ENCODE measurements at regions not wholly inside any gene's neighbourhood (a gene's known extent, or its start where the extent isn't known, plus 50 kb on each side); places are given as distances from the start of the nearest gene placed in this dataset.

- POLR2A ChIA-PET: no interaction called here
- Mint-ChIP-seq H3K36me3 (no peaks in the 10 kb centered on the region), H3K4me3 (no peak overlapping the region), H3K27me3 (ENCODE audit: low read depth) (no peaks in the 10 kb centered on the region; the same call in 1 of the 2 replicates), H3K27ac (no peak overlapping the region), H3K4me1 (peaks cover 14% of the 10 kb centered on the region), H3K9me3 (peaks cover 11% of the 10 kb centered on the region)
- ATAC-seq: no peak
- CTCF ChIA-PET: interaction anchor here (1.2 kb wide), 1 partner anchor 10 kb away, joined by 4 read pairs; no protein-coding TSS in a partner anchor
- no peak for DNase-seq (ENCODE audit: low spot score)
- TF ChIP-seq GABPB1 (CRISPR knock-in tag; IDR thresholded peaks at IDR 0.05) (no peak), E2F4 (CRISPR knock-in tag; IDR thresholded peaks at IDR 0.05; ENCODE audit: borderline replicate concordance, low read depth) (no peak), CDX4 (CRISPR knock-in tag; IDR thresholded peaks at IDR 0.05; ENCODE audit: borderline replicate concordance) (no peak), ZBTB21 (CRISPR knock-in tag; IDR thresholded peaks at IDR 0.05; ENCODE audit: borderline replicate concordance) (no peak), NFYB (CRISPR knock-in tag; conservative IDR thresholded peaks at IDR 0.05; ENCODE audit: low read depth) (no peak), AFF4 (CRISPR knock-in tag; IDR thresholded peaks at IDR 0.05; ENCODE audit: borderline replicate concordance) (no peak), HMGA2 (CRISPR knock-in tag; IDR thresholded peaks at IDR 0.05) (no peak), ZNF317 (CRISPR knock-in tag; IDR thresholded peaks at IDR 0.05; ENCODE audit: borderline replicate concordance, low read depth) (no peak), MYBL2 (CRISPR knock-in tag; IDR thresholded peaks at IDR 0.05) (no peak), FOXK1 (CRISPR knock-in tag; IDR thresholded peaks at IDR 0.05) (no peak), NFE2L1 (CRISPR knock-in tag; IDR thresholded peaks at IDR 0.05) (no peak), SMAD3 (CRISPR knock-in tag; IDR thresholded peaks at IDR 0.05; ENCODE audit: borderline replicate concordance) (no peak), ETV6 (CRISPR knock-in tag; IDR thresholded peaks at IDR 0.05) (no peak), ZNF232 (CRISPR knock-in tag; IDR thresholded peaks at IDR 0.05) (no peak), ELF4 (CRISPR knock-in tag; IDR thresholded peaks at IDR 0.05; ENCODE audit: low read depth) (no peak), PRRX2 (CRISPR knock-in tag; IDR thresholded peaks at IDR 0.05) (no peak)
Observed at GRCh38 chr1:223478606-223479005, 85.4 kb downstream of the CCDC185 start.

- ATAC-seq: peak; percentile 38
- TF ChIP-seq ATF1 (CRISPR knock-in tag; IDR thresholded peaks at IDR 0.05) (no peak), NFE2L1 (CRISPR knock-in tag; IDR thresholded peaks at IDR 0.05) (no peak), MLX (CRISPR knock-in tag; IDR thresholded peaks at IDR 0.05) (no peak), GRHL2 (CRISPR knock-in tag; IDR thresholded peaks at IDR 0.05; ENCODE audit: insufficient replicate concordance, severe bottlenecking) (no peak), USF1 (CRISPR knock-in tag; IDR thresholded peaks at IDR 0.05) (no peak), CBFB (CRISPR knock-in tag; IDR thresholded peaks at IDR 0.05; ENCODE audit: low read depth) (no peak), NR1H2 (CRISPR knock-in tag; IDR thresholded peaks at IDR 0.05) (no peak), IRF1 (CRISPR knock-in tag; IDR thresholded peaks at IDR 0.05) (no peak), ZNF423 (CRISPR knock-in tag; IDR thresholded peaks at IDR 0.05) (no peak), NFATC4 (CRISPR knock-in tag; IDR thresholded peaks at IDR 0.05) (no peak), JAZF1 (CRISPR knock-in tag; IDR thresholded peaks at IDR 0.05) (no peak), PREB (CRISPR knock-in tag; IDR thresholded peaks at IDR 0.05; ENCODE audit: borderline replicate concordance) (no peak)
Observed at GRCh38 chr1:223479261-223479660, 86.0 kb downstream of the CCDC185 start.

More at GRCh38 chr1:223479261-223479660, 86.0 kb downstream of the CCDC185 start:
- Mint-ChIP-seq H3K27me3 (ENCODE audit: low read depth) (no peaks in the 10 kb centered on the region; the same call in 1 of the 2 replicates), H3K36me3 (no peaks in the 10 kb centered on the region), H3K4me3 (peak overlapping the region; percentile 34), H3K9me3 (peaks cover 11% of the 10 kb centered on the region), H3K27ac (no peak overlapping the region), H3K4me1 (peaks cover 14% of the 10 kb centered on the region)
- POLR2A ChIA-PET: no interaction called here
- DNase-seq (ENCODE audit: low spot score): no peak
- CTCF ChIA-PET: interaction anchor here (0.6 to 2.0 kb wide), 9 partner anchors 9 to 346 kb away, joined by 3 to 10 read pairs (median 3); no protein-coding TSS in a partner anchor

All from WTC11 (cell line).